ENCODE measurements at regions not wholly inside any gene's neighbourhood (a gene's known extent, or its start where the extent isn't known, plus 50 kb on each side); places are given as distances from the start of the nearest gene placed in this dataset.

DNA sequence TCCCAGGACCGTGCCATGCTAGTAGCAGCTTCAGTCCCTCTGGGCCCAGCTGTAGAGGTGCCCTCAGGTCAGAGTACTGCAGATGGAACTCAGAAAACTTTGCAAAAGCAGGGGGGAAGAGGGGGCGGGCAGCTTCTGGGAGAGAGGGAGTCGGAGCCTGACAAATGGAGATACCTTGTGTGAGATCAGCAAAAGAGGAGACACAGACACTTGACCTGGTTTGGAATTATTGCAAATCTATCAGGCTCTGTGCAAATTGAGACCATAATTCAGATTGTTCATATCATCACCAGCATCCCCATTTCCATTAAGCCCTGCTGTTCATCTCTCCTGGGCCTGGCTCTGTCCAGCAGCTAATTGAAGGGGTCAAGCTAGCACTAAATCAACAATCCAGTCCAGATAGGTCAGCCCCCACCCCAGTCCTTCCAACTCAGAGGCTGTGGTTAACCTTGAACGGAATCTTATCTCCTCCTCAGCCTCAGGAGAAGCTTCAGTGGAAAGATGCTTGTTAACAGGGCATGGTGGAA, 292.6 kb upstream of the PLET1 start:
- TF ChIP-seq, protein P1, sequence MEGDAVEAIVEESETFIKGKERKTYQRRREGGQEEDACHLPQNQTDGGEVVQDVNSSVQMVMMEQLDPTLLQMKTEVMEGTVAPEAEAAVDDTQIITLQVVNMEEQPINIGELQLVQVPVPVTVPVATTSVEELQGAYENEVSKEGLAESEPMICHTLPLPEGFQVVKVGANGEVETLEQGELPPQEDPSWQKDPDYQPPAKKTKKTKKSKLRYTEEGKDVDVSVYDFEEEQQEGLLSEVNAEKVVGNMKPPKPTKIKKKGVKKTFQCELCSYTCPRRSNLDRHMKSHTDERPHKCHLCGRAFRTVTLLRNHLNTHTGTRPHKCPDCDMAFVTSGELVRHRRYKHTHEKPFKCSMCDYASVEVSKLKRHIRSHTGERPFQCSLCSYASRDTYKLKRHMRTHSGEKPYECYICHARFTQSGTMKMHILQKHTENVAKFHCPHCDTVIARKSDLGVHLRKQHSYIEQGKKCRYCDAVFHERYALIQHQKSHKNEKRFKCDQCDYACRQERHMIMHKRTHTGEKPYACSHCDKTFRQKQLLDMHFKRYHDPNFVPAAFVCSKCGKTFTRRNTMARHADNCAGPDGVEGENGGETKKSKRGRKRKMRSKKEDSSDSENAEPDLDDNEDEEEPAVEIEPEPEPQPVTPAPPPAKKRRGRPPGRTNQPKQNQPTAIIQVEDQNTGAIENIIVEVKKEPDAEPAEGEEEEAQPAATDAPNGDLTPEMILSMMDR (conservative IDR thresholded peaks at IDR 0.05; ENCODE audit: low read depth, low read length): no peak
- TF ChIP-seq RCOR1 (IDR thresholded peaks at IDR 0.05; ENCODE audit: insufficient replicate concordance, low read length) (no peak), MAFK (IDR thresholded peaks at IDR 0.05; ENCODE audit: low read depth, low read length) (no peak), SMC3 (IDR thresholded peaks at IDR 0.05; ENCODE audit: low read depth, low read length) (no peak), RFX5 (IDR thresholded peaks at IDR 0.05; ENCODE audit: low read depth, low read length) (no peak), POLR2A (IDR thresholded peaks at IDR 0.05; ENCODE audit: low read depth, low read length) (no peak)
